Tibial nerve (tissue), 4 donors: ENCODE measurements at regions not wholly inside any gene's neighbourhood (a gene's known extent, or its start where the extent isn't known, plus 50 kb on each side); places are given as distances from the start of the nearest gene placed in this dataset.

ENCODE experiments used
- EP300 ChIP-seq, 2 donors: sonication (generic); formaldehyde crosslinking; IDR thresholded peaks; one replicate each; pipeline ENCODE4 v1.6.1; 2017; ENCODE audit warnings: antibody characterized with exemption in 2 of 2, mild to moderate bottlenecking in 1 of 2
- POLR2A ChIP-seq, 2 donors: fragments of 450-650 bp; IDR thresholded peaks; one replicate each; pipeline ENCODE4 v1.6.1; 2017; ENCODE audit warnings: antibody characterized with exemption in 2 of 2, mild to moderate bottlenecking in 2 of 2, moderate library complexity in 2 of 2
- TF ChIP-seq, protein P1 (sequence below), 5 experiments: fragments of 200-600 bp in 3 of 5; fragments of 450-650 bp in 2 of 5; sonication (generic) in 3 of 5; IDR thresholded peaks; one replicate each; pipeline ENCODE4 v1.5.1; 2016 to 2019; ENCODE audit warnings: antibody characterized with exemption in 5 of 5, mild to moderate bottlenecking in 3 of 5, moderate library complexity in 2 of 5

DNA sequence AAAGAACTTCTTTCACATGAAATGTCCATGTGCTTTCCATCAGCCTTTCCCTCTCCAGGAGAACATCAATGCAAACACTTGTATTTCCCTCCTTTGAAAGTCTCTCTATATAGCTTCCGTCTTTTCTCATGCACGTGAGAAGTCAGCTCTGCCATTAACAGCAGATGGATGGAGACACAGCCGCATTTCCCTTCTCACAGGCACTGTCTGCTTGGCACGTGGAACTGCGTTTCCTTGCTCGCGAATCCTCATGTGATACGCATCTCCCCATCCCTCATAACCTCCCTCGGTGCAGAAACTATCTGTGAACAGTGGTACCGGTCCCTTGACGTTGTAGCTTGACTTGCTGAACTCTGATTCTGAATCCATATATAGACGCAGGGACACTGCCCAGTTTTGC lies 717.0 kb upstream of the RBFOX1 start:
- TF ChIP-seq, protein P1, sequence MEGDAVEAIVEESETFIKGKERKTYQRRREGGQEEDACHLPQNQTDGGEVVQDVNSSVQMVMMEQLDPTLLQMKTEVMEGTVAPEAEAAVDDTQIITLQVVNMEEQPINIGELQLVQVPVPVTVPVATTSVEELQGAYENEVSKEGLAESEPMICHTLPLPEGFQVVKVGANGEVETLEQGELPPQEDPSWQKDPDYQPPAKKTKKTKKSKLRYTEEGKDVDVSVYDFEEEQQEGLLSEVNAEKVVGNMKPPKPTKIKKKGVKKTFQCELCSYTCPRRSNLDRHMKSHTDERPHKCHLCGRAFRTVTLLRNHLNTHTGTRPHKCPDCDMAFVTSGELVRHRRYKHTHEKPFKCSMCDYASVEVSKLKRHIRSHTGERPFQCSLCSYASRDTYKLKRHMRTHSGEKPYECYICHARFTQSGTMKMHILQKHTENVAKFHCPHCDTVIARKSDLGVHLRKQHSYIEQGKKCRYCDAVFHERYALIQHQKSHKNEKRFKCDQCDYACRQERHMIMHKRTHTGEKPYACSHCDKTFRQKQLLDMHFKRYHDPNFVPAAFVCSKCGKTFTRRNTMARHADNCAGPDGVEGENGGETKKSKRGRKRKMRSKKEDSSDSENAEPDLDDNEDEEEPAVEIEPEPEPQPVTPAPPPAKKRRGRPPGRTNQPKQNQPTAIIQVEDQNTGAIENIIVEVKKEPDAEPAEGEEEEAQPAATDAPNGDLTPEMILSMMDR (IDR thresholded peaks at IDR 0.05): no peak
- TF ChIP-seq POLR2A (IDR thresholded peaks at IDR 0.05) (no peak), EP300 (IDR thresholded peaks at IDR 0.05) (no peak)
